ENCODE measurements at regions not wholly inside any gene's neighbourhood (a gene's known extent, or its start where the extent isn't known, plus 50 kb on each side); places are given as distances from the start of the nearest gene placed in this dataset.
A peak's percentile ranks its signal among the peaks of the same experiment; 100 is the strongest.

- DNase-seq (peak in 1 of 5 donors; percentile 67), FAIRE-seq (no peak)
- no peaks in the 10 kb centered on the region for H3K36me3 ChIP-seq (ENCODE audit: control insufficient read depth in 2 of 3, insufficient read depth in 3 of 3, low read length in 3 of 3)
- H3K9ac ChIP-seq (ENCODE audit: low read length in 3 of 3), result no peak overlapping the region
- H3K27ac ChIP-seq (ENCODE audit: low read depth in 2 of 2, low read length in 2 of 2), result no peak overlapping the region
- H3K27me3 ChIP-seq (ENCODE audit: control insufficient read depth, insufficient read depth, low read length), result no peaks in the 10 kb centered on the region
- H3K9me3 ChIP-seq (ENCODE audit: control insufficient read depth in 2 of 3, insufficient read depth in 1 of 3, low read length in 3 of 3), result no peaks in the 10 kb centered on the region
- TF ChIP-seq, protein P1, sequence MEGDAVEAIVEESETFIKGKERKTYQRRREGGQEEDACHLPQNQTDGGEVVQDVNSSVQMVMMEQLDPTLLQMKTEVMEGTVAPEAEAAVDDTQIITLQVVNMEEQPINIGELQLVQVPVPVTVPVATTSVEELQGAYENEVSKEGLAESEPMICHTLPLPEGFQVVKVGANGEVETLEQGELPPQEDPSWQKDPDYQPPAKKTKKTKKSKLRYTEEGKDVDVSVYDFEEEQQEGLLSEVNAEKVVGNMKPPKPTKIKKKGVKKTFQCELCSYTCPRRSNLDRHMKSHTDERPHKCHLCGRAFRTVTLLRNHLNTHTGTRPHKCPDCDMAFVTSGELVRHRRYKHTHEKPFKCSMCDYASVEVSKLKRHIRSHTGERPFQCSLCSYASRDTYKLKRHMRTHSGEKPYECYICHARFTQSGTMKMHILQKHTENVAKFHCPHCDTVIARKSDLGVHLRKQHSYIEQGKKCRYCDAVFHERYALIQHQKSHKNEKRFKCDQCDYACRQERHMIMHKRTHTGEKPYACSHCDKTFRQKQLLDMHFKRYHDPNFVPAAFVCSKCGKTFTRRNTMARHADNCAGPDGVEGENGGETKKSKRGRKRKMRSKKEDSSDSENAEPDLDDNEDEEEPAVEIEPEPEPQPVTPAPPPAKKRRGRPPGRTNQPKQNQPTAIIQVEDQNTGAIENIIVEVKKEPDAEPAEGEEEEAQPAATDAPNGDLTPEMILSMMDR (IDR thresholded peaks at IDR 0.05; ENCODE audit: borderline replicate concordance, extremely low read depth, insufficient read depth), result peak; percentile 7
- intact Hi-C loops (cut with DNase I), result no loop called here
- H3K4me3 ChIP-seq (ENCODE audit: low read length in 3 of 3), result no peak overlapping the region
- no peaks in the 10 kb centered on the region for H3K4me1 ChIP-seq (ENCODE audit: control insufficient read depth in 2 of 3, insufficient read depth in 2 of 3, low read depth in 1 of 3, low read length in 3 of 3)
Measured at GRCh38 chr9:96071076-96071814, 195.8 kb downstream of the ERCC6L2 start.

DNA sequence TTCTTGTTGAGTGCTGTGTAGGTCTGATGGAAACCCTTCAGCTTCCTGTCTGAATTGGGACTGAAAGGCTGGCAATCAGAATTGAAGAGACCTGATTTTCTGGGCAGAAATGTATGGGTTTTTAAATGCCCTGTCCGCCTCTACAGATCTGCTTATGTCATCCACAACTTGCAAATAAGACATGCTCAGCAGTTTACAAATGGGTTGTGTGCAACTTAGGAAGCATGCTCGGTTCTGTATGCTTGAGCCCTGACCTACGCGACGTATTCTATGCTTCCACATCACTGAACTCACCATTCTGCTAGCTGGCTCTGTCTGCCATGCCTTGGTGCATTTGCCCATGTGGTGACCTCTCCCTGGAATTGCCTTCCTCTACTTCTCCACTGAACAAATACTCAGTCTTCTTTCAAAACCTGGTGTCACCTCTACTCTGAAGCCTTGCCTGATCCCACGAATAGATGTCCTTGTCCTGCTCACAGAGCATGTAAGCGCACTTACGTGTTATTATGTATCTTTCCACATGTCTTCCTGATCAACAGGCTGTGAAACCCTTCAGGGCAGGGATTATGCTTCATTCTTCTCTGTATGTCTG, 194.2 kb downstream of the ERCC6L2 start:
- no peak for FAIRE-seq
- H3K4me1 ChIP-seq (ENCODE audit: control insufficient read depth in 2 of 3, insufficient read depth in 2 of 3, low read depth in 1 of 3, low read length in 3 of 3), result no peaks in the 10 kb centered on the region
- no peak for DNase-seq

DNA sequence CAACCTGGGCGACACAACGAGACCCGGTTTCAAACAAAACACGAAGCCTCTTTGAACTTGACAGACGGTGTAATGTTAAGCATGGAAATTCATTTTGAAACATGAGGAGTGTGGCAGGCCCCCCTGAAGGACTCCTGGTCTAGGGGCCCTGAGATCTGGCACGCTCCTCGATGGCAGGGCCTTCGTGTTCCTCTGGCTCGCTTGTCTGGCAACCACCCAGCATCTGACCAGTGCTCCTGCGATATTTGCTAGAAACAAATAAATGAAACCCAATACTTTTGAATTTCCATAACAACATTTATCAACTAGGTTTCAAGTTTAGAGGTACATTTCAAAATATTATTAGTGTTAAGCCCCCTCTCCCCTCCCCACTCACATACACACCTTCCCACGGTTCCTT, 193.0 kb downstream of the ERCC6L2 start:
- H3K9ac ChIP-seq (ENCODE audit: low read length in 3 of 3), result no peak overlapping the region
- DNase-seq (no peak), FAIRE-seq (no peak)
- no peaks in the 10 kb centered on the region for H3K27me3 ChIP-seq (ENCODE audit: control insufficient read depth, insufficient read depth, low read length)
- no peak overlapping the region for H3K4me3 ChIP-seq (ENCODE audit: low read length in 3 of 3)
- H3K9me3 ChIP-seq (ENCODE audit: control insufficient read depth in 2 of 3, insufficient read depth in 1 of 3, low read length in 3 of 3), result no peaks in the 10 kb centered on the region
- TF ChIP-seq, protein P1 (IDR thresholded peaks at IDR 0.05; ENCODE audit: borderline replicate concordance, extremely low read depth, insufficient read depth), result no peak
- intact Hi-C loops (cut with DNase I), result no loop called here
- H3K36me3 ChIP-seq (ENCODE audit: control insufficient read depth in 2 of 3, insufficient read depth in 3 of 3, low read length in 3 of 3), result no peaks in the 10 kb centered on the region
- H3K4me1 ChIP-seq (ENCODE audit: control insufficient read depth in 2 of 3, insufficient read depth in 2 of 3, low read depth in 1 of 3, low read length in 3 of 3), result no peaks in the 10 kb centered on the region
- H3K27ac ChIP-seq (ENCODE audit: low read depth in 2 of 2, low read length in 2 of 2), result no peak overlapping the region

More for the DNA sequence above, 194.2 kb downstream of the ERCC6L2 start:
- no peak overlapping the region for H3K9ac ChIP-seq (ENCODE audit: low read length in 3 of 3)
- H3K4me3 ChIP-seq (ENCODE audit: low read length in 3 of 3), result no peak overlapping the region
- no peaks in the 10 kb centered on the region for H3K27me3 ChIP-seq (ENCODE audit: control insufficient read depth, insufficient read depth, low read length)
- H3K27ac ChIP-seq (ENCODE audit: low read depth in 2 of 2, low read length in 2 of 2), result no peak overlapping the region
- H3K9me3 ChIP-seq (ENCODE audit: control insufficient read depth in 2 of 3, insufficient read depth in 1 of 3, low read length in 3 of 3), result no peaks in the 10 kb centered on the region
- no peaks in the 10 kb centered on the region for H3K36me3 ChIP-seq (ENCODE audit: control insufficient read depth in 2 of 3, insufficient read depth in 3 of 3, low read length in 3 of 3)
- TF ChIP-seq, protein P1 (IDR thresholded peaks at IDR 0.05; ENCODE audit: borderline replicate concordance, extremely low read depth, insufficient read depth), result no peak
- intact Hi-C loops (cut with DNase I), result no loop called here
